GM11168 (cell line): ENCODE measurements at regions not wholly inside any gene's neighbourhood (a gene's known extent, or its start where the extent isn't known, plus 50 kb on each side); places are given as distances from the start of the nearest gene placed in this dataset.

Source experiments
- in situ Hi-C: fragments of 300-500 bp; cut with MboI; formaldehyde crosslinking; loops from one replicate; pipeline ENCODE4 v1.12.0; 2022; ENCODE audit warnings: low sequenced_read_pairs; ENCODE audit not compliant: unreplicated experiment

GRCh38 chr21:28233536-28234220 lies 759.0 kb downstream of the LTN1 start:
- in situ Hi-C loops: no loop called here

GRCh38 chr21:28230559-28230958 lies 762.1 kb downstream of the LTN1 start:
- in situ Hi-C loops: no loop called here

GRCh38 chr21:28229814-28230213 lies 762.9 kb downstream of the LTN1 start:
- in situ Hi-C loops: no loop called here

- in situ Hi-C loops: no loop called here
Measured at GRCh38 chr21:28228636-28228995, 764.1 kb downstream of the LTN1 start.

GRCh38 chr21:28227881-28228635 lies 764.6 kb downstream of the LTN1 start:
- in situ Hi-C loops: no loop called here

GRCh38 chr21:28226563-28226962 lies 766.1 kb downstream of the LTN1 start:
- in situ Hi-C loops: no loop called here

- in situ Hi-C loops: no loop called here
Measured at GRCh38 chr21:28224191-28224726, 768.4 kb downstream of the LTN1 start.

- in situ Hi-C loops: no loop called here
Measured at GRCh38 chr21:28221984-28222383, 770.7 kb downstream of the LTN1 start.

- in situ Hi-C loops: no loop called here
Measured at GRCh38 chr21:28220680-28221079, 772.0 kb downstream of the LTN1 start.

GRCh38 chr21:28216976-28217523 lies 775.6 kb downstream of the LTN1 start:
- in situ Hi-C loops: no loop called here

- in situ Hi-C loops: no loop called here
Measured at GRCh38 chr21:28215214-28215954, 777.3 kb downstream of the LTN1 start.

- in situ Hi-C loops: no loop called here
Measured at GRCh38 chr21:28214786-28215185, 777.9 kb downstream of the LTN1 start.

GRCh38 chr21:28213261-28213660 lies 779.4 kb downstream of the LTN1 start:
- in situ Hi-C loops: no loop called here

GRCh38 chr21:28212061-28212460 lies 780.6 kb downstream of the LTN1 start:
- in situ Hi-C loops: no loop called here

GRCh38 chr21:28207436-28208173 lies 785.1 kb downstream of the LTN1 start:
- in situ Hi-C loops: no loop called here

- in situ Hi-C loops: no loop called here
Measured at GRCh38 chr21:28200726-28201125, 792.0 kb downstream of the LTN1 start.

- in situ Hi-C loops: no loop called here
Measured at GRCh38 chr21:28196981-28197380, 795.7 kb downstream of the LTN1 start.

GRCh38 chr21:28193189-28193588 lies 799.5 kb downstream of the LTN1 start:
- in situ Hi-C loops: no loop called here

- in situ Hi-C loops: no loop called here
Measured at GRCh38 chr21:28186604-28187003, 806.1 kb downstream of the LTN1 start.

GRCh38 chr21:28181730-28182129 lies 810.9 kb downstream of the LTN1 start:
- in situ Hi-C loops: no loop called here
